ENCODE measurements at regions not wholly inside any gene's neighbourhood (a gene's known extent, or its start where the extent isn't known, plus 50 kb on each side); places are given as distances from the start of the nearest gene placed in this dataset.

DNA sequence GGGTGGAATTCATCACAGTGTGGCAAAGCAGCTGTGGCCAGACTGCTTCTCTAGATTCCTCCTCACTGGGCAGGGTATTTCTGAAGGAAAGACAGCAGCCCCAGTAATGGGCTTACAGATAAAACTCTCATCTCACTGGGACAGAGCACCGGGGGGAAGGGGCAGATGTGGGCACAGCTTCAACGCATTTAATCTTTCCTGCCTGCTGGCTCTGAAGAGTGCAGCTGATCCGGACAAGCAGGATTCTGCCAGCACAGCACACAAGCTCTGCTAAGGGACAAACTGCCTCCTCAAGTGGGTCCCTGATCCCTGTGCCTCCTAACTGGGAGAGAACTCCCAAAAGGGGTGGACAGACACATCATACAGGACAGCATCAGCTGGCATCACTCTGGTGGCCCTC is 779.9 kb upstream of the CNTNAP5 start:
- H3K27ac Mint-ChIP-seq (ENCODE audit: unreplicated experiment): no peak overlapping the region
- H3K4me1 Mint-ChIP-seq: no peaks in the 10 kb centered on the region
- no peak for TF ChIP-seq CTCF (conservative IDR thresholded peaks at IDR 0.05)
- peaks cover 11% of the 10 kb centered on the region for H3K9me3 Mint-ChIP-seq
- DNase-seq (ENCODE audit: low read depth, low spot score): no peak
- no peaks in the 10 kb centered on the region for H3K27me3 Mint-ChIP-seq (ENCODE audit: low read depth)
- H3K4me3 Mint-ChIP-seq: no peak overlapping the region
- H3K36me3 Mint-ChIP-seq (ENCODE audit: low read depth): peaks cover 2% of the 10 kb centered on the region

DNA sequence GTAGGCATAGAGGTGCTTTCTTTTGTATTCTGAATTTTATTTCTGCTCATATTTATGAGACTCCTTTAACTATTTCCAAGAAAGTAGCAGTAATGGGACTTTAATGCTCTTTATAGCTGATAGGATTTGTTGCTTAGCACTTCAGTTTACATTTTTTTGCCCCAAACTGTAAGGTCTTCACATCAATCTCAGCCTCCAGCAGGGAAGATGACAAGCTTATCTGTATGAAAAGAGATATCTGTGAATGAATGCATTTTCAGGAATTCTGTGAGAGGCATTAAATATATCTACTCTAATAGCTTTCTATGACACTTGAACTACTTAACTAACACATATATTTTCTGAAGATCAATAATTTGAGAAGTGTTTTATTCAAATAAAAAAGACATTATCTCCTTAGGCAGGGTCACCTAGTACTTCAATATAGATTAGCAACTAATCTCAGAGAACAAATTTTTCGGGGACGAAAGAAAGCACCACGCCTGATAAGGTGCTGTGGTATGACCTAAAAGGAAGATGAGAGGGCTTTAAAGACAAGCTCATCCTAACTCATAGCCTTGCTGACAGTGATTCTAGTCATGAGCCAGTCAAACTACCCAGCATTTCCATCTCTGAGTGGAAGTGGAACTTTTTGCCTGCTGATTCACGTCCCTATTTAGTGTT is 766.1 kb upstream of the CNTNAP5 start:
- no peaks in the 10 kb centered on the region for H3K27me3 Mint-ChIP-seq (ENCODE audit: low read depth)
- no peaks in the 10 kb centered on the region for H3K4me1 Mint-ChIP-seq
- H3K9me3 Mint-ChIP-seq: peaks cover 12% of the 10 kb centered on the region

DNA sequence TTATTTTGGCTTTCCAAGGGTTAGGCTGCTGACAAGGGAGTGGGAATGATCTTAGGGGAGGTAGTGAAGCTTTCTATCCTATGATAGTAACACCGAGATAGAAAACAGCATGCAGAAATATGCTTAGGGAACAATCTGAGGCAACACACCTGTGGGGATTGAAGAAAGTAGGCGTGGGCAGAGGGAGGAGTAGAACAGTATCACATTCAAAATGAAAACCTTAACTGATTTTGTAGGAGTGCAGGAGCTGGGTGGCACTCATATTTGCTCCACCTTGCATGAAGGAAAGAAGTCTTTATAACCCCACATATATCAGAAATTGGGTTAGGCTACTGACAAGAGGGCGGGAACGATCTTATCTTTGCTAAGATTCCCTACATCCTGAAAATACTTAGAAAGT is 762.2 kb upstream of the CNTNAP5 start:
- no peaks in the 10 kb centered on the region for H3K36me3 Mint-ChIP-seq (ENCODE audit: low read depth)
- no peak overlapping the region for H3K27ac Mint-ChIP-seq (ENCODE audit: unreplicated experiment)
- no peak for DNase-seq (ENCODE audit: low read depth, low spot score)
- H3K9me3 Mint-ChIP-seq: peaks cover 10% of the 10 kb centered on the region
- no peak for TF ChIP-seq CTCF (conservative IDR thresholded peaks at IDR 0.05)
- no peaks in the 10 kb centered on the region for H3K4me1 Mint-ChIP-seq
- no peak overlapping the region for H3K4me3 Mint-ChIP-seq
- H3K27me3 Mint-ChIP-seq (ENCODE audit: low read depth): no peaks in the 10 kb centered on the region

More for the DNA sequence above, 766.1 kb upstream of the CNTNAP5 start:
- no peak for TF ChIP-seq CTCF (conservative IDR thresholded peaks at IDR 0.05)
- Mint-ChIP-seq H3K36me3 (ENCODE audit: low read depth) (peaks cover 6% of the 10 kb centered on the region), H3K27ac (ENCODE audit: unreplicated experiment) (no peak overlapping the region), H3K4me3 (no peak overlapping the region)
- DNase-seq (ENCODE audit: low read depth, low spot score): no peak

DNA sequence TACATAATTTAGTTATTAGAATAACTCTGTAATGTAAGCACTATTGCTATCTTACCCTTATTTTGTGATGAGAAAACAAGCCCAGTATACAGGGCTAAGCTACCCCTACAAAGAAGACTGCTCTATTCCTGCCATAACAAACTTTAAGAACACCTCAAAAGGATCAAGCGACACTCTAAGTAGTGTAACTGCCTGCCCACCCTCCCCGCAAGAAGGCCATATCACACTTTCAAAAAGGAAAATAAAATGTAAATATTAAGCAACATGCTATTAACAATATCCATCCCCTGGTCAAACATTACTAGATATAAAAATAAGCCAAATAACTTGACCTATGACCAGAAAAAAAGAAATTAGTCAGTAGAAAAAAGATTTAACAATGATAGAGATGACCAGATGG is 741.7 kb upstream of the CNTNAP5 start:
- TF ChIP-seq CTCF (conservative IDR thresholded peaks at IDR 0.05): no peak
- peaks cover 7% of the 10 kb centered on the region for H3K9me3 Mint-ChIP-seq
- peaks cover 5% of the 10 kb centered on the region for H3K36me3 Mint-ChIP-seq (ENCODE audit: low read depth)
- H3K27me3 Mint-ChIP-seq (ENCODE audit: low read depth): no peaks in the 10 kb centered on the region
- no peak for DNase-seq (ENCODE audit: low read depth, low spot score)
- no peaks in the 10 kb centered on the region for H3K4me1 Mint-ChIP-seq
- no peak overlapping the region for H3K4me3 Mint-ChIP-seq
- no peak overlapping the region for H3K27ac Mint-ChIP-seq (ENCODE audit: unreplicated experiment)

DNA sequence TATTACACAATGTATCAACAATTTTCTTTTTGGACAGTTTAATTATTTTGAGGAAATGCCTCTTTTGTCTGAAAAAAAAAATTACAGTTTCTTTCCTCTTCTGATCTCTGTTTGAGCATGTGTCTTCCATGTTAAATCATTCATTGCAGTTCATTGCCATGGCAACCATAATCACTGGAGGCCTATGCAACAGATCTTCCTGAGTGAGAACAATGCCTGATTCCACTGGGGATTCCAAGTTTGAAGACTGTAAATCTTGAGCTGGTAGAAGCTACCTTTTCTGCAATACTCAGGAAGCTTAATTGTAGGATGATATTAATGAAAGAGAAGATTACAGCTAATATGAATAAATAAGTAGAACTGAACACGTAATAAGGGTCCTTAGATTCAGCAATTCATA is 721.4 kb upstream of the CNTNAP5 start:
- Mint-ChIP-seq H3K4me1 (peaks cover 5% of the 10 kb centered on the region), H3K27me3 (ENCODE audit: low read depth) (no peaks in the 10 kb centered on the region), H3K4me3 (no peak overlapping the region), H3K27ac (ENCODE audit: unreplicated experiment) (no peak overlapping the region), H3K36me3 (ENCODE audit: low read depth) (peaks cover 2% of the 10 kb centered on the region), H3K9me3 (peaks cover 6% of the 10 kb centered on the region)
- no peak for DNase-seq (ENCODE audit: low read depth, low spot score)
- no peak for TF ChIP-seq CTCF (conservative IDR thresholded peaks at IDR 0.05)

Data from neural crest cell (in vitro differentiated cells).